RWPE2 (cell line): ENCODE measurements at regions not wholly inside any gene's neighbourhood (a gene's known extent, or its start where the extent isn't known, plus 50 kb on each side); places are given as distances from the start of the nearest gene placed in this dataset.

Experiments used
- ATAC-seq: fragments of 200-7000 bp; cut with Tn5 transposase; 3 replicates; pipeline ENCODE4 v1.9.1; 2021; ENCODE audit warnings: low read depth
- DNase-seq: peaks from one replicate; pipeline ENCODE4 v3.0.0-alpha.2; 2020; ENCODE audit warnings: low spot score
- H3K27ac ChIP-seq: fragments of 450-650 bp; 2 replicates; pipeline ENCODE4 v1.5.1; 2017; ENCODE audit warnings: mild to moderate bottlenecking; ENCODE audit not compliant: poor library complexity, severe bottlenecking
- H3K27me3 ChIP-seq: fragments of 250-450 bp; sonication (Bioruptor Pico); 2 replicates; pipeline ENCODE4 v1.5.1; 2021; ENCODE audit warnings: mild to moderate bottlenecking, moderate library complexity; ENCODE audit not compliant: insufficient read depth, poor library complexity, severe bottlenecking
- H3K36me3 ChIP-seq: fragments of 250-450 bp; sonication (Bioruptor Pico); 2 replicates; pipeline ENCODE4 v1.5.1; 2020; ENCODE audit warnings: low read depth, mild to moderate bottlenecking, moderate library complexity
- H3K4me1 ChIP-seq: fragments of 250-450 bp; sonication (Bioruptor Pico); 2 replicates; pipeline ENCODE4 v1.5.1; 2021; ENCODE audit warnings: mild to moderate bottlenecking, moderate library complexity; ENCODE audit not compliant: insufficient read depth, poor library complexity, severe bottlenecking
- H3K4me3 ChIP-seq: fragments of 250-450 bp; sonication (Bioruptor Pico); 2 replicates; pipeline ENCODE4 v1.5.1; 2021; ENCODE audit warnings: mild to moderate bottlenecking, moderate library complexity; ENCODE audit not compliant: severe bottlenecking
- H3K9me3 ChIP-seq: fragments of 250-450 bp; sonication (Bioruptor Pico); 2 replicates; pipeline ENCODE4 v1.5.1; 2021; ENCODE audit warnings: mild to moderate bottlenecking, moderate library complexity; ENCODE audit not compliant: severe bottlenecking
- TF ChIP-seq, protein P1 (sequence below): fragments of 450-650 bp; IDR thresholded peaks from one replicate; pipeline ENCODE4 v1.5.1; 2017; ENCODE audit warnings: mild to moderate bottlenecking, moderate library complexity; ENCODE audit not compliant: poor library complexity, severe bottlenecking

DNA sequence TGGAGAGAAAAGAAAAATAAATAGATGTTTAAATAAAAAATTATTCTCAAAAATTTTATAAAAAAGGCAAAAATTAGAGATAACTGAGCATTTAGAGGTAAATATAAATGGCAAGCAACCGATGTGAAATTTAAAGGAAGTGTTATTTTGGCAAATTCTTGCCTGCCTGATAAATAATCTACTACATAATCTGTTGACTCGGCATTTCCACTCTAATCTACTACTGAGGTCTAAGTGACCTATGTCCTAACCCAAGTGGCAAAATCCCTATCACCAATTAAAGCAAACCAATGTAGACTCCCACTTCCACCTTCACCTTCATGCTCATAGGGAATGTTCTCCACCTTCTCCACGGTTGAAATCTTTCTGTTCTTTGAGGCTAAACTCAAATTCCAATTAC lies 1124.1 kb upstream of the CDH2 start:
- Histone ChIP-seq H3K9me3 (no peaks in the 10 kb centered on the region), H3K27ac (no peak overlapping the region), H3K4me3 (no peak overlapping the region), H3K36me3 (no peaks in the 10 kb centered on the region), H3K27me3 (no peaks in the 10 kb centered on the region), H3K4me1 (no peaks in the 10 kb centered on the region)
- ATAC-seq (no peak), DNase-seq (no peak)
- TF ChIP-seq, protein P1, sequence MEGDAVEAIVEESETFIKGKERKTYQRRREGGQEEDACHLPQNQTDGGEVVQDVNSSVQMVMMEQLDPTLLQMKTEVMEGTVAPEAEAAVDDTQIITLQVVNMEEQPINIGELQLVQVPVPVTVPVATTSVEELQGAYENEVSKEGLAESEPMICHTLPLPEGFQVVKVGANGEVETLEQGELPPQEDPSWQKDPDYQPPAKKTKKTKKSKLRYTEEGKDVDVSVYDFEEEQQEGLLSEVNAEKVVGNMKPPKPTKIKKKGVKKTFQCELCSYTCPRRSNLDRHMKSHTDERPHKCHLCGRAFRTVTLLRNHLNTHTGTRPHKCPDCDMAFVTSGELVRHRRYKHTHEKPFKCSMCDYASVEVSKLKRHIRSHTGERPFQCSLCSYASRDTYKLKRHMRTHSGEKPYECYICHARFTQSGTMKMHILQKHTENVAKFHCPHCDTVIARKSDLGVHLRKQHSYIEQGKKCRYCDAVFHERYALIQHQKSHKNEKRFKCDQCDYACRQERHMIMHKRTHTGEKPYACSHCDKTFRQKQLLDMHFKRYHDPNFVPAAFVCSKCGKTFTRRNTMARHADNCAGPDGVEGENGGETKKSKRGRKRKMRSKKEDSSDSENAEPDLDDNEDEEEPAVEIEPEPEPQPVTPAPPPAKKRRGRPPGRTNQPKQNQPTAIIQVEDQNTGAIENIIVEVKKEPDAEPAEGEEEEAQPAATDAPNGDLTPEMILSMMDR: no peak

DNA sequence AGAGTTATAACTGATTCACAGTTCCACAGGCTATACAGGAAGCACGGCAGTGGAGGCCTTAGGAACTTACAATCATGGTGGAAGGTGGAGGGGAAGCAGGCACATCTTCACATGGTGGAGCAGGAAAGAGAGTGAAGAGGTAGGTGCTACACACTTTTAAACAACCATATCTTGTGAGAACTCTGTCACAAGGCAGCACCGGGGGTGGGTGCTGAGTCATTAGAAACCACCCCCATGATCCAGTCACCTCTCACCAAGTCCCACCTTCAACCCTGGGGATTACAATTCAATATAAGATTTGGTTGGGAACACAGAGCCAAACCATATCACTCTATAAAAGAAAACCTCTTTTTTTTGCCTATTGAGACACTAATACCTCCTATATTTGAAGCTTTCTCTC lies 1108.5 kb upstream of the CDH2 start:
- no peak for DNase-seq
- ATAC-seq: no peak
- no peak overlapping the region for H3K4me3 ChIP-seq
- H3K36me3 ChIP-seq: no peaks in the 10 kb centered on the region
- TF ChIP-seq, protein P1: no peak
- H3K27me3 ChIP-seq: no peaks in the 10 kb centered on the region
- H3K27ac ChIP-seq: no peak overlapping the region
- no peaks in the 10 kb centered on the region for H3K4me1 ChIP-seq
- H3K9me3 ChIP-seq: no peaks in the 10 kb centered on the region

DNA sequence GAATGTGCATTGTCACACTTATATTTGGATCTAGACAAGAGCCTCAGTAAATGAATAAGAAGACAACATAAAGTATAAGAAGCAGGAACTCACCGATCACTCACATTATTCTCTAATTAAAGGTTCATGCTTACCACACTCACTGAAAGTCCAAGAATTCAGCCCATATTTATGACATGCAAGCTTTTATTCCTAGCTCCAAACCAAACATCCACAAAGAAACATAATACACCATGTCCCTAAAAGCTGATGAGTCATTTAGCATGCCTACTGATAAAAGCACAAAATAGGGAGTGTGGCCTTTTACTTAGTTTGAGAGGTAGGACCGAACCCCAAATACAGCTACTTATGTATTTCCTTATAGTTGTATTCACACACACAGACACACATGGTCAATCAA lies 1094.6 kb upstream of the CDH2 start:
- ATAC-seq (no peak), DNase-seq (no peak)
- Histone ChIP-seq H3K4me1 (peaks cover 7% of the 10 kb centered on the region), H3K36me3 (no peaks in the 10 kb centered on the region), H3K4me3 (no peak overlapping the region), H3K27ac (no peak overlapping the region), H3K27me3 (no peaks in the 10 kb centered on the region), H3K9me3 (no peaks in the 10 kb centered on the region)
- TF ChIP-seq, protein P1: no peak

DNA sequence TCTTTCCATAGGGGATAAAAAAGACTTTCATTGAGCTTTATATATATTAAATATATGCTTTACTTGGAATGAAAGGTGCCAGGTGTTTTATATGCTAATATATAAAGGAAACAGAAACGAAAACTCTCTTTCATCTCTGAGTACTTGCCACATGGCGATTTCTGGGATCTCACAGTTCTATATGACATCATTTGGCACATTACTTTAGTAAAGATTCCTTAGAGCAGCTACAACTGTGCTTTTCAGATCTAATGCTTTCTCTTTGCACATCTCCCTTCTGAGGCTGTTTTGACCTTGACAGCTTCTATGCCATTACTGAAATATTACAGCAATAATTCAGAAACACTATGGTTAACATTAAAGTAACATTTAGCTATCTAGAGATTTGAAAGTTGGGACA lies 1082.9 kb upstream of the CDH2 start:
- Histone ChIP-seq H3K4me1 (no peaks in the 10 kb centered on the region), H3K27ac (no peak overlapping the region), H3K36me3 (no peaks in the 10 kb centered on the region), H3K27me3 (no peaks in the 10 kb centered on the region), H3K4me3 (no peak overlapping the region), H3K9me3 (no peaks in the 10 kb centered on the region)
- no peak for ATAC-seq
- no peak for DNase-seq
- TF ChIP-seq, protein P1: no peak

DNA sequence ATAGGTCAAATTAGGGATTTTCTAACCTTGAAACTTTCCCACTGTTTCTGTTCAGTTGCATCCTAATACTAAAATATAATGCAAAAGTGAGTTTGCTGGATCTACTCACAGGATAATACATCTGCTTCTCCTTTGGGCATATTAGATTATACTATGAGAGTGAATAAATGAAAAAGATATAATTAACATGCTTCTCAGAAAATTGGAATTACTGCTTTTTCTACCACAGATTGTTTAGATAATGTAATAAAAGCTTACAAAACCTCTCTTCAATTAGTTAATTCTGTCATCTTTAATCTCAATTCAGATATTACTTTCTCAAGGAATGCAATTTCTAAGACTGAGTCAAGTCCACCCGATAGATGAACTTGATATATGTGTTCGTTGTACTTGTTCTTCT lies 1077.2 kb upstream of the CDH2 start:
- ATAC-seq (no peak), DNase-seq (no peak)
- no peaks in the 10 kb centered on the region for H3K4me1 ChIP-seq
- H3K4me3 ChIP-seq: no peak overlapping the region
- TF ChIP-seq, protein P1: no peak
- no peaks in the 10 kb centered on the region for H3K27me3 ChIP-seq
- H3K36me3 ChIP-seq: no peaks in the 10 kb centered on the region
- no peaks in the 10 kb centered on the region for H3K9me3 ChIP-seq
- H3K27ac ChIP-seq: no peak overlapping the region
